ENCODE measurements at regions not wholly inside any gene's neighbourhood (a gene's known extent, or its start where the extent isn't known, plus 50 kb on each side); places are given as distances from the start of the nearest gene placed in this dataset.
"Not testable (repeated sequence)": the region's sequence is repeated elsewhere in the genome, so short reads cannot be mapped to it uniquely, and the experiment has no call there.

GRCh38 chr14:61602003-61602732, 93.1 kb upstream of the HIF1A start:
- no peak for DNase-seq (ENCODE audit: low spot score)

GRCh38 chr14:61602733-61603077, 92.6 kb upstream of the HIF1A start:
- DNase-seq (ENCODE audit: low spot score), result peak; percentile 45

- no peak for DNase-seq (ENCODE audit: low spot score)
Measured at GRCh38 chr14:61603736-61604135, 91.6 kb upstream of the HIF1A start.

- DNase-seq (ENCODE audit: low spot score), result no peak
Measured at GRCh38 chr14:61607570-61608244, 87.6 kb upstream of the HIF1A start.

GRCh38 chr14:61608245-61609165, 86.8 kb upstream of the HIF1A start:
- no peak for DNase-seq (ENCODE audit: low spot score)

GRCh38 chr14:61609191-61609843, 86.0 kb upstream of the HIF1A start:
- no peak for DNase-seq (ENCODE audit: low spot score)

GRCh38 chr14:61609884-61610283, 85.4 kb upstream of the HIF1A start:
- DNase-seq (ENCODE audit: low spot score), result no peak

- DNase-seq (ENCODE audit: low spot score), result no peak
Measured at GRCh38 chr14:61610900-61611299, 84.4 kb upstream of the HIF1A start.

GRCh38 chr14:61611880-61612630, 83.3 kb upstream of the HIF1A start:
- no peak for DNase-seq (ENCODE audit: low spot score)

- not testable (repeated sequence) for DNase-seq (ENCODE audit: low spot score)
Measured at GRCh38 chr14:61613006-61613405, 82.3 kb upstream of the HIF1A start.

GRCh38 chr14:61614693-61615092, 80.6 kb upstream of the HIF1A start:
- no peak for DNase-seq (ENCODE audit: low spot score)

GRCh38 chr14:61615743-61616523, 79.4 kb upstream of the HIF1A start:
- DNase-seq (ENCODE audit: low spot score), result no peak

GRCh38 chr14:61616524-61617185, 78.7 kb upstream of the HIF1A start:
- no peak for DNase-seq (ENCODE audit: low spot score)

- DNase-seq (ENCODE audit: low spot score), result no peak
Measured at GRCh38 chr14:61618448-61618847, 76.9 kb upstream of the HIF1A start.

GRCh38 chr14:61619494-61619893, 75.8 kb upstream of the HIF1A start:
- no peak for DNase-seq (ENCODE audit: low spot score)

GRCh38 chr14:61620130-61620946, 75.0 kb upstream of the HIF1A start:
- no peak for DNase-seq (ENCODE audit: low spot score)

- no peak for DNase-seq (ENCODE audit: low spot score)
Measured at GRCh38 chr14:61621444-61621843, 73.9 kb upstream of the HIF1A start.

GRCh38 chr14:61622051-61622450, 73.3 kb upstream of the HIF1A start:
- no peak for DNase-seq (ENCODE audit: low spot score)

- DNase-seq (ENCODE audit: low spot score), result no peak
Measured at GRCh38 chr14:61623927-61624326, 71.4 kb upstream of the HIF1A start.
